ENCODE measurements at regions not wholly inside any gene's neighbourhood (a gene's known extent, or its start where the extent isn't known, plus 50 kb on each side); places are given as distances from the start of the nearest gene placed in this dataset.

DNA sequence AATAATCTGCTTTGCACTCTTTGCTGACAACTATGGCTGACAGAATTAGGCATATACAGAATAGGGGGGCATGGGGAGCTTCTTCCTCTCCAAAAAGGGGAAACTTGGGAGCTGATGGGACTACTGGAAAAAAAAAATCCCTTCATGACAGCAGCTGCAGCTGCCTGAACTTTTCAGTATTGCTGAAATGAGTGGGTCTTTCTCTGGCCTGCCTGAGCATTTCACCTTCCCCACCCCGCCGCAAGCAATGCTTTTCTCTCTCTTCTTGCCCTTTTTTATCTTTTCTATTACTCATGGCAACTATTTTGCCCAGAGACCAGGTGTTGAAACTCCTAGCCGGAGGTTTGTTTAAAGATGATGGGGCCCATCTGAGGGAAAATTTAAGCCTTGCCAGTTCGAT is 244.9 kb downstream of the SEMA3D start:
- H3K9ac ChIP-seq (ENCODE audit: low read length) = no peak overlapping the region
- no peak for DNase-seq (ENCODE audit: low read depth, low spot score)
- TF ChIP-seq CEBPB (IDR thresholded peaks at IDR 0.05; ENCODE audit: low read depth) (no peak), EZH2 (IDR thresholded peaks at IDR 0.05) (no peak), YY1 (IDR thresholded peaks at IDR 0.05; ENCODE audit: extremely low read depth, insufficient replicate concordance, low read depth, low read length) (no peak)
- TF ChIP-seq, protein P1, sequence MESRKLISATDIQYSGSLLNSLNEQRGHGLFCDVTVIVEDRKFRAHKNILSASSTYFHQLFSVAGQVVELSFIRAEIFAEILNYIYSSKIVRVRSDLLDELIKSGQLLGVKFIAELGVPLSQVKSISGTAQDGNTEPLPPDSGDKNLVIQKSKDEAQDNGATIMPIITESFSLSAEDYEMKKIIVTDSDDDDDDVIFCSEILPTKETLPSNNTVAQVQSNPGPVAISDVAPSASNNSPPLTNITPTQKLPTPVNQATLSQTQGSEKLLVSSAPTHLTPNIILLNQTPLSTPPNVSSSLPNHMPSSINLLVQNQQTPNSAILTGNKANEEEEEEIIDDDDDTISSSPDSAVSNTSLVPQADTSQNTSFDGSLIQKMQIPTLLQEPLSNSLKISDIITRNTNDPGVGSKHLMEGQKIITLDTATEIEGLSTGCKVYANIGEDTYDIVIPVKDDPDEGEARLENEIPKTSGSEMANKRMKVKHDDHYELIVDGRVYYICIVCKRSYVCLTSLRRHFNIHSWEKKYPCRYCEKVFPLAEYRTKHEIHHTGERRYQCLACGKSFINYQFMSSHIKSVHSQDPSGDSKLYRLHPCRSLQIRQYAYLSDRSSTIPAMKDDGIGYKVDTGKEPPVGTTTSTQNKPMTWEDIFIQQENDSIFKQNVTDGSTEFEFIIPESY (IDR thresholded peaks at IDR 0.05; ENCODE audit: extremely low read depth, insufficient replicate concordance, low read length) = no peak
- intact Hi-C loops (cut with micrococcal nuclease) = no loop called here
- CTCF ChIA-PET = no interaction called here
- H3K4me3 ChIP-seq (replicated peaks in 1 of 2; ENCODE audit: low read depth in 1 of 2, low read length in 2 of 2) = no peak overlapping the region
- no peaks in the 10 kb centered on the region for H3K9me2 ChIP-seq (ENCODE audit: insufficient read depth)
- H3K36me3 ChIP-seq (ENCODE audit: control insufficient read depth in 1 of 2, insufficient read depth in 2 of 2, low read length in 2 of 2) = no peaks in the 10 kb centered on the region
- no TSS peak for BruUV-seq (replicated peaks)
- H2AFZ ChIP-seq (ENCODE audit: low read depth, low read length, poor library complexity, severe bottlenecking) = no peak overlapping the region
- H3K27me3 ChIP-seq (ENCODE audit: insufficient read depth, low read length) = no peaks in the 10 kb centered on the region
- H3K27ac ChIP-seq (ENCODE audit: low read depth, low read length) = no peak overlapping the region
- no peak overlapping the region for H3K4me2 ChIP-seq (ENCODE audit: low read length)
- RAD21 ChIA-PET (ENCODE audit: low non-redundant PET in 1 of 2, low total read pairs in 2 of 2, uncharacterized antibody in 2 of 2, unreplicated experiment in 2 of 2) = no interaction called here
- H3K79me2 ChIP-seq (ENCODE audit: insufficient read depth, low read length) = no peaks in the 10 kb centered on the region
- POLR2A ChIA-PET = no interaction called here
- no peak for ATAC-seq
- H4K20me1 ChIP-seq (ENCODE audit: insufficient read depth) = no peaks in the 10 kb centered on the region
- H3K9me3 ChIP-seq (ENCODE audit: control insufficient read depth in 1 of 2, insufficient read depth in 1 of 2, low read depth in 1 of 2, low read length in 2 of 2) = no peaks in the 10 kb centered on the region
- no peaks in the 10 kb centered on the region for H3K4me1 ChIP-seq (ENCODE audit: control insufficient read depth in 1 of 2, insufficient read depth in 2 of 2, low read length in 2 of 2)

DNA sequence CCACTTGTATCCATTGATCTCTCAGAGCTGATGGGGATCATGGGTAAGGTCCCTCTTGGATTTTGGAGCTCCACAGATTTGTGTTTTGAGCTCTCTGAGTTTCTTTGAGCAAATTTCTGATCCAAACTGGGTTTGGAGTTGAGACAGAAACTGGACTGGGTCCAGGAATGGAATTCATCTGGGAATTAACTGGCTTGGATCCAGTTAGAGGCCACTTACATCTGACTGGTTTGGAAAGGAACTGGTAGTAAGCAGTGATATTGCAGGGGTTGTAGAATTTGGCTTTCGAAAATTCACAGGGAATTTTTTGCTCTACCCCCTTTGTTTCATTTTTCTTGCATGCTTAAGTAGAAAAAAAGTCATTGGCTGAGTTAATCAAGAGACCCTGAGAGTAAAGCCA is 245.6 kb downstream of the SEMA3D start:
- Histone ChIP-seq H3K27me3 (ENCODE audit: insufficient read depth, low read length) (no peaks in the 10 kb centered on the region), H3K9me3 (ENCODE audit: control insufficient read depth in 1 of 2, insufficient read depth in 1 of 2, low read depth in 1 of 2, low read length in 2 of 2) (no peaks in the 10 kb centered on the region), H3K9ac (ENCODE audit: low read length) (no peak overlapping the region), H3K27ac (ENCODE audit: low read depth, low read length) (no peak overlapping the region), H3K4me2 (ENCODE audit: low read length) (no peak overlapping the region), H3K9me2 (ENCODE audit: insufficient read depth) (no peaks in the 10 kb centered on the region), H4K20me1 (ENCODE audit: insufficient read depth) (no peaks in the 10 kb centered on the region), H3K4me3 (replicated peaks in 1 of 2; ENCODE audit: low read depth in 1 of 2, low read length in 2 of 2) (no peak overlapping the region), H3K36me3 (ENCODE audit: control insufficient read depth in 1 of 2, insufficient read depth in 2 of 2, low read length in 2 of 2) (no peaks in the 10 kb centered on the region), H3K79me2 (ENCODE audit: insufficient read depth, low read length) (no peaks in the 10 kb centered on the region), H3K4me1 (ENCODE audit: control insufficient read depth in 1 of 2, insufficient read depth in 2 of 2, low read length in 2 of 2) (no peaks in the 10 kb centered on the region), H2AFZ (ENCODE audit: low read depth, low read length, poor library complexity, severe bottlenecking) (no peak overlapping the region)
- POLR2A ChIA-PET = no interaction called here
- intact Hi-C loops (cut with micrococcal nuclease) = no loop called here
- RAD21 ChIA-PET (ENCODE audit: low non-redundant PET in 1 of 2, low total read pairs in 2 of 2, uncharacterized antibody in 2 of 2, unreplicated experiment in 2 of 2) = no interaction called here
- no TSS peak for BruUV-seq (replicated peaks)
- no peak for ATAC-seq
- CTCF ChIA-PET = no interaction called here
- DNase-seq (ENCODE audit: low read depth, low spot score) = no peak
- no peak for TF ChIP-seq POLR2A (IDR thresholded peaks at IDR 0.05; ENCODE audit: borderline replicate concordance, extremely low read depth, insufficient read depth, insufficient read length)
- TF ChIP-seq, protein P2, sequence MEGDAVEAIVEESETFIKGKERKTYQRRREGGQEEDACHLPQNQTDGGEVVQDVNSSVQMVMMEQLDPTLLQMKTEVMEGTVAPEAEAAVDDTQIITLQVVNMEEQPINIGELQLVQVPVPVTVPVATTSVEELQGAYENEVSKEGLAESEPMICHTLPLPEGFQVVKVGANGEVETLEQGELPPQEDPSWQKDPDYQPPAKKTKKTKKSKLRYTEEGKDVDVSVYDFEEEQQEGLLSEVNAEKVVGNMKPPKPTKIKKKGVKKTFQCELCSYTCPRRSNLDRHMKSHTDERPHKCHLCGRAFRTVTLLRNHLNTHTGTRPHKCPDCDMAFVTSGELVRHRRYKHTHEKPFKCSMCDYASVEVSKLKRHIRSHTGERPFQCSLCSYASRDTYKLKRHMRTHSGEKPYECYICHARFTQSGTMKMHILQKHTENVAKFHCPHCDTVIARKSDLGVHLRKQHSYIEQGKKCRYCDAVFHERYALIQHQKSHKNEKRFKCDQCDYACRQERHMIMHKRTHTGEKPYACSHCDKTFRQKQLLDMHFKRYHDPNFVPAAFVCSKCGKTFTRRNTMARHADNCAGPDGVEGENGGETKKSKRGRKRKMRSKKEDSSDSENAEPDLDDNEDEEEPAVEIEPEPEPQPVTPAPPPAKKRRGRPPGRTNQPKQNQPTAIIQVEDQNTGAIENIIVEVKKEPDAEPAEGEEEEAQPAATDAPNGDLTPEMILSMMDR (IDR thresholded peaks at IDR 0.05 in 2 of 3, conservative IDR thresholded peaks at IDR 0.05 in 1 of 3; ENCODE audit: borderline replicate concordance in 1 of 3, insufficient read depth in 1 of 3, low read depth in 2 of 3, low read length in 2 of 3) = no peak
- TF ChIP-seq, protein P1 (IDR thresholded peaks at IDR 0.05; ENCODE audit: extremely low read depth, insufficient replicate concordance, low read length) = no peak
- TF ChIP-seq CBX3 (IDR thresholded peaks at IDR 0.05; ENCODE audit: low read depth) = no peak
- no peak for TF ChIP-seq RAD21 (IDR thresholded peaks at IDR 0.05; ENCODE audit: low read depth)
- no peak for TF ChIP-seq ZNF274 (IDR thresholded peaks at IDR 0.05; ENCODE audit: low read depth, low read length)
- TF ChIP-seq FOSL1 (IDR thresholded peaks at IDR 0.05; ENCODE audit: low read depth) = no peak
- TF ChIP-seq EZH2phosphoT487 (IDR thresholded peaks at IDR 0.05; ENCODE audit: borderline replicate concordance) = no peak

All from HCT116 (cell line).